ENCODE measurements at regions not wholly inside any gene's neighbourhood (a gene's known extent, or its start where the extent isn't known, plus 50 kb on each side); places are given as distances from the start of the nearest gene placed in this dataset.

- TF ChIP-seq ARID4B (CRISPR knock-in tag; IDR thresholded peaks at IDR 0.05; ENCODE audit: borderline replicate concordance): no peak
- TF ChIP-seq ZNF138 (CRISPR knock-in tag; conservative IDR thresholded peaks at IDR 0.05): no peak
- TF ChIP-seq CTCF (IDR thresholded peaks at IDR 0.05): no peak
- TF ChIP-seq E2F1 (CRISPR knock-in tag; IDR thresholded peaks at IDR 0.05): no peak
- no peak for TF ChIP-seq HMGA2 (CRISPR knock-in tag; IDR thresholded peaks at IDR 0.05)
These were observed 117.7 kb downstream of the CHCHD4 start for GRCh38 chr3:14007006-14007405.

Data from WTC11 (cell line).